ENCODE measurements at regions not wholly inside any gene's neighbourhood (a gene's known extent, or its start where the extent isn't known, plus 50 kb on each side); places are given as distances from the start of the nearest gene placed in this dataset.

DNA sequence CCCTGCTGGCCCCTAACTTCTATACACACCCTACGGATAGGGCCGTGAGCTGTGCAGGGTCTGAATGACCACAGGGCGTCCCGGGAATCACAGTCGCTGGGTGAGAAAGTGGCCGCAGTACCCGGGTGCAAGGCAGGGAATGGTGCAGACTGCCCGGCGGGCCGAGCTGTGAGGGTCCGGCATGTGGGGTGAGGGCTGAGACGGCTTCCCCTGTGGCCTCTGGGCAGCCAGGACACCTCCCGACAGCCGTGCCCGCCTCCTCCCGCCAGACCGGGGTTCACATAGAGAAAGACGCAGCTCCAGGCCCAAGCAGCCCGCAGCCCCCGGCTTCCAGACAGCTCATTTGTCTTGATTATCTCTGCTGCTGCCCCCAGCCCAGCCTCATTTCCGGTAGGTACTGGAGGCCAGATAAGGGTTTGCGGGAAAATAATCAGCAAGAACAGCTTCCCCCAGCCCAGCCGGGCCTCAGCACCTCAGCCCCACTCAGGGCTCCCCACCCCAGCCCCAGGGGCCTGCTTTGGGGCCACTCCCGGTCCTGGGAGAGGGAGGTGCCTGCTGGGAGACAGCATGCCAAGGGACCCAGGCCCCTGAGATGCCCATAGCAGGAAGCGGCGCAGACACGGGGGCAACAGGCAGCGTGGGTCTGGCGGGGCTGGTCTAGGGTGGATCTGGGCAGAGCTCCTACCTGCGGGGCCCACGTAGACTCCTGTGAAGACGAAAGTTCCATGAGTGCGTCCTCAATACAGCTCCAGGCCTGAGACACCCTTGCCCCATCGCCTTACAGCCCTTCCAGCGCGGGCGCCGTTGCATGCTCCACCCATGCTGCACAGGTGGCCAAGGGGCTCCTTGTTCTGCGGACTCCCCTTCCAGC is 123.1 kb downstream of the BRD1 start:
- Histone ChIP-seq H3K4me3 (replicated peaks; ENCODE audit: insufficient read depth, low read length) (no peak overlapping the region), H3K27me3 (ENCODE audit: insufficient read depth, poor library complexity, severe bottlenecking) (peaks cover 27% of the 10 kb centered on the region), H3K27ac (replicated peaks) (no peak overlapping the region)
- DNase-seq (ENCODE audit: low read depth in 1 of 2, low spot score in 1 of 2), result no peak
- TF ChIP-seq, protein P1, sequence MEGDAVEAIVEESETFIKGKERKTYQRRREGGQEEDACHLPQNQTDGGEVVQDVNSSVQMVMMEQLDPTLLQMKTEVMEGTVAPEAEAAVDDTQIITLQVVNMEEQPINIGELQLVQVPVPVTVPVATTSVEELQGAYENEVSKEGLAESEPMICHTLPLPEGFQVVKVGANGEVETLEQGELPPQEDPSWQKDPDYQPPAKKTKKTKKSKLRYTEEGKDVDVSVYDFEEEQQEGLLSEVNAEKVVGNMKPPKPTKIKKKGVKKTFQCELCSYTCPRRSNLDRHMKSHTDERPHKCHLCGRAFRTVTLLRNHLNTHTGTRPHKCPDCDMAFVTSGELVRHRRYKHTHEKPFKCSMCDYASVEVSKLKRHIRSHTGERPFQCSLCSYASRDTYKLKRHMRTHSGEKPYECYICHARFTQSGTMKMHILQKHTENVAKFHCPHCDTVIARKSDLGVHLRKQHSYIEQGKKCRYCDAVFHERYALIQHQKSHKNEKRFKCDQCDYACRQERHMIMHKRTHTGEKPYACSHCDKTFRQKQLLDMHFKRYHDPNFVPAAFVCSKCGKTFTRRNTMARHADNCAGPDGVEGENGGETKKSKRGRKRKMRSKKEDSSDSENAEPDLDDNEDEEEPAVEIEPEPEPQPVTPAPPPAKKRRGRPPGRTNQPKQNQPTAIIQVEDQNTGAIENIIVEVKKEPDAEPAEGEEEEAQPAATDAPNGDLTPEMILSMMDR (IDR thresholded peaks at IDR 0.05; ENCODE audit: insufficient read depth, low read length), result no peak
- TF ChIP-seq REST (IDR thresholded peaks at IDR 0.05; ENCODE audit: insufficient replicate concordance, low read depth) (no peak), SPI1 (IDR thresholded peaks at IDR 0.05; ENCODE audit: borderline replicate concordance, low read depth) (no peak), POLR2AphosphoS5 (IDR thresholded peaks at IDR 0.05; ENCODE audit: low read depth) (no peak), GABPA (IDR thresholded peaks at IDR 0.05; ENCODE audit: low read depth) (no peak)

GRCh38 chr22:49703990-49704344 is 123.7 kb downstream of the BRD1 start:
- no peak for DNase-seq (ENCODE audit: low read depth in 1 of 2, low spot score in 1 of 2)
- H3K27me3 ChIP-seq (ENCODE audit: insufficient read depth, poor library complexity, severe bottlenecking), result peaks cover 27% of the 10 kb centered on the region
- H3K4me3 ChIP-seq (replicated peaks; ENCODE audit: insufficient read depth, low read length), result no peak overlapping the region
- TF ChIP-seq, protein P1 (IDR thresholded peaks at IDR 0.05; ENCODE audit: insufficient read depth, low read length), result no peak
- no peak for TF ChIP-seq SPI1 (IDR thresholded peaks at IDR 0.05; ENCODE audit: borderline replicate concordance, low read depth)
- H3K27ac ChIP-seq (replicated peaks), result no peak overlapping the region

DNA sequence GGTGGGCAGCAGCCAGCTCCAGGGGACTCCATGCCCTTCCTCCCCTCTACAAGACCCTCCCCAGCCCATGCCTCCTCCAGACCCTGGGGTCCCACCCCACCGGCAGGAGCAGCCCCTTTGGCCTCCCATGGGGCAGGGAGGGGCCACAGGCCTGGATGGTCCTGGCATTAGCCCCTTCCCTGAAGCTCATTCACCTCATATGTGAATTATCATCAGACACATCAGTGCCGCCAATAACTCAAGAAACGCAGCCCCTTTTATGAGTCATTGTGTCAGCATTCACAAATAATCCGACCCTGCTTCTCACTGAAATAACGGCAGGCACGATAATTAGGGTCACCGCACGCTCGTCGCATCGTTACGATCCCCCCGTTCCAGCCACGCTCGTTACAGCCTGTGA is 124.2 kb downstream of the BRD1 start:
- no peak overlapping the region for H3K27ac ChIP-seq (replicated peaks)
- no peak for TF ChIP-seq GABPA (IDR thresholded peaks at IDR 0.05; ENCODE audit: low read depth)
- no peak for TF ChIP-seq SPI1 (IDR thresholded peaks at IDR 0.05; ENCODE audit: borderline replicate concordance, low read depth)
- TF ChIP-seq, protein P1 (IDR thresholded peaks at IDR 0.05; ENCODE audit: insufficient read depth, low read length), result no peak
- no peak for TF ChIP-seq REST (IDR thresholded peaks at IDR 0.05; ENCODE audit: insufficient replicate concordance, low read depth)
- no peak for TF ChIP-seq POLR2AphosphoS5 (IDR thresholded peaks at IDR 0.05; ENCODE audit: low read depth)
- H3K4me3 ChIP-seq (replicated peaks; ENCODE audit: insufficient read depth, low read length), result no peak overlapping the region
- no peak for DNase-seq (ENCODE audit: low read depth in 1 of 2, low spot score in 1 of 2)
- peaks cover 27% of the 10 kb centered on the region for H3K27me3 ChIP-seq (ENCODE audit: insufficient read depth, poor library complexity, severe bottlenecking)

DNA sequence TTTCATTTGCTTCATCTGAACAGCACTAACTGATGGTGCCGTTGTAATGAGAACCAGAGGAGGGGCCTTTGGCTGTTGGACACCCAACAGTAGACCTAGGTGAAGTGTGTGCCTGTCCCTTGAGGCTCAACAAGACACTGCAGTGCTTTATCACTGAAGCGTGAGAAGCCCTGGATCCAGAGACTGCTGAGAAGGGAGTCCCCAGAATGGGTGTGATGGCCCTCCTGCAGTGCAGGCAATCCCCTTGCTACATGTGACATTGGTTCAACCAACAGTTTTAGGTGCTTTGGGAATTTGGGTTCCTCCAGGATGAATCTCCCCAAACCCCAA is 125.6 kb downstream of the BRD1 start:
- peaks cover 27% of the 10 kb centered on the region for H3K27me3 ChIP-seq (ENCODE audit: insufficient read depth, poor library complexity, severe bottlenecking)
- no peak for DNase-seq (ENCODE audit: low read depth in 1 of 2, low spot score in 1 of 2)
- H3K4me3 ChIP-seq (replicated peaks; ENCODE audit: insufficient read depth, low read length), result no peak overlapping the region
- no peak for TF ChIP-seq REST (IDR thresholded peaks at IDR 0.05; ENCODE audit: insufficient replicate concordance, low read depth)
- no peak for TF ChIP-seq GABPA (IDR thresholded peaks at IDR 0.05; ENCODE audit: low read depth)
- H3K27ac ChIP-seq (replicated peaks), result no peak overlapping the region

Data from HL-60 (cell line).